ENCODE measurements at regions not wholly inside any gene's neighbourhood (a gene's known extent, or its start where the extent isn't known, plus 50 kb on each side); places are given as distances from the start of the nearest gene placed in this dataset.

- Histone ChIP-seq H3K27me3 (ENCODE audit: control insufficient read depth, insufficient read depth, low read length) (no peaks in the 10 kb centered on the region), H3K4me3 (ENCODE audit: low read depth, low read length) (no peak overlapping the region), H3K27ac (no peak overlapping the region), H2AFZ (no peak overlapping the region), H3K4me1 (no peaks in the 10 kb centered on the region), H3K9ac (no peak overlapping the region), H3K9me3 (ENCODE audit: control insufficient read depth, low read length) (no peaks in the 10 kb centered on the region), H3K4me2 (ENCODE audit: low read length) (no peak overlapping the region), H3K36me3 (ENCODE audit: control insufficient read depth, insufficient read depth, low read length) (no peaks in the 10 kb centered on the region), H3K79me2 (no peaks in the 10 kb centered on the region)
- no peak for TF ChIP-seq CTCF (IDR thresholded peaks at IDR 0.05)
These were observed 172.1 kb downstream of the MYCN start for GRCh38 chr2:16112251-16112971.

GRCh38 chr2:16111838-16112210, 171.5 kb downstream of the MYCN start:
- H3K4me1 ChIP-seq, result no peaks in the 10 kb centered on the region
- H3K79me2 ChIP-seq, result no peaks in the 10 kb centered on the region
- H3K27me3 ChIP-seq (ENCODE audit: control insufficient read depth, insufficient read depth, low read length), result no peaks in the 10 kb centered on the region
- H3K36me3 ChIP-seq (ENCODE audit: control insufficient read depth, insufficient read depth, low read length), result no peaks in the 10 kb centered on the region
- H3K4me2 ChIP-seq (ENCODE audit: low read length), result no peak overlapping the region
- no peak overlapping the region for H3K9ac ChIP-seq
- H3K27ac ChIP-seq, result no peak overlapping the region
- no peak overlapping the region for H3K4me3 ChIP-seq (ENCODE audit: low read depth, low read length)
- H3K9me3 ChIP-seq (ENCODE audit: control insufficient read depth, low read length), result no peaks in the 10 kb centered on the region
- no peak overlapping the region for H2AFZ ChIP-seq
- no peak for TF ChIP-seq CTCF (IDR thresholded peaks at IDR 0.05)

- TF ChIP-seq CTCF (IDR thresholded peaks at IDR 0.05), result no peak
- Histone ChIP-seq H2AFZ (no peak overlapping the region), H3K9ac (no peak overlapping the region), H3K27me3 (ENCODE audit: control insufficient read depth, insufficient read depth, low read length) (no peaks in the 10 kb centered on the region), H3K4me2 (ENCODE audit: low read length) (no peak overlapping the region), H3K27ac (no peak overlapping the region), H3K36me3 (ENCODE audit: control insufficient read depth, insufficient read depth, low read length) (no peaks in the 10 kb centered on the region), H3K4me3 (ENCODE audit: low read depth, low read length) (no peak overlapping the region), H3K4me1 (no peaks in the 10 kb centered on the region), H3K9me3 (ENCODE audit: control insufficient read depth, low read length) (no peaks in the 10 kb centered on the region), H3K79me2 (no peaks in the 10 kb centered on the region)
These were observed 169.5 kb downstream of the MYCN start for GRCh38 chr2:16109821-16110310.

- no peaks in the 10 kb centered on the region for H3K79me2 ChIP-seq
- H3K4me2 ChIP-seq (ENCODE audit: low read length), result no peak overlapping the region
- H3K9ac ChIP-seq, result no peak overlapping the region
- H3K27me3 ChIP-seq (ENCODE audit: control insufficient read depth, insufficient read depth, low read length), result no peaks in the 10 kb centered on the region
- no peak for TF ChIP-seq CTCF (IDR thresholded peaks at IDR 0.05)
- no peak overlapping the region for H3K4me3 ChIP-seq (ENCODE audit: low read depth, low read length)
- no peaks in the 10 kb centered on the region for H3K9me3 ChIP-seq (ENCODE audit: control insufficient read depth, low read length)
- no peak overlapping the region for H2AFZ ChIP-seq
- H3K27ac ChIP-seq, result no peak overlapping the region
- no peaks in the 10 kb centered on the region for H3K4me1 ChIP-seq
- H3K36me3 ChIP-seq (ENCODE audit: control insufficient read depth, insufficient read depth, low read length), result no peaks in the 10 kb centered on the region
These were observed 169.0 kb downstream of the MYCN start for GRCh38 chr2:16109368-16109820.

- no peaks in the 10 kb centered on the region for H3K27me3 ChIP-seq (ENCODE audit: control insufficient read depth, insufficient read depth, low read length)
- H3K27ac ChIP-seq, result no peak overlapping the region
- H3K9me3 ChIP-seq (ENCODE audit: control insufficient read depth, low read length), result no peaks in the 10 kb centered on the region
- H3K79me2 ChIP-seq, result no peaks in the 10 kb centered on the region
- H3K36me3 ChIP-seq (ENCODE audit: control insufficient read depth, insufficient read depth, low read length), result no peaks in the 10 kb centered on the region
- H2AFZ ChIP-seq, result no peak overlapping the region
- no peak overlapping the region for H3K9ac ChIP-seq
- H3K4me1 ChIP-seq, result no peaks in the 10 kb centered on the region
- TF ChIP-seq CTCF (IDR thresholded peaks at IDR 0.05), result no peak
- no peak overlapping the region for H3K4me2 ChIP-seq (ENCODE audit: low read length)
- no peak overlapping the region for H3K4me3 ChIP-seq (ENCODE audit: low read depth, low read length)
These were observed 166.9 kb downstream of the MYCN start for GRCh38 chr2:16107246-16107645.
